Lower leg skin (tissue), 3 donors: ENCODE measurements at regions not wholly inside any gene's neighbourhood (a gene's known extent, or its start where the extent isn't known, plus 50 kb on each side); places are given as distances from the start of the nearest gene placed in this dataset.

Experiments
- POLR2A ChIP-seq, 2 donors: fragments of 450-650 bp; IDR thresholded peaks; one replicate each; pipeline ENCODE4 v1.6.1; 2016 to 2017; ENCODE audit warnings: antibody characterized with exemption in 2 of 2, mild to moderate bottlenecking in 1 of 2, moderate library complexity in 1 of 2
- TF ChIP-seq, protein P1 (sequence below), 3 donors: fragments of 450-650 bp; IDR thresholded peaks; one replicate each; pipeline ENCODE4 v1.5.1; 2016; ENCODE audit warnings: antibody characterized with exemption in 3 of 3, mild to moderate bottlenecking in 3 of 3, moderate library complexity in 2 of 3

DNA sequence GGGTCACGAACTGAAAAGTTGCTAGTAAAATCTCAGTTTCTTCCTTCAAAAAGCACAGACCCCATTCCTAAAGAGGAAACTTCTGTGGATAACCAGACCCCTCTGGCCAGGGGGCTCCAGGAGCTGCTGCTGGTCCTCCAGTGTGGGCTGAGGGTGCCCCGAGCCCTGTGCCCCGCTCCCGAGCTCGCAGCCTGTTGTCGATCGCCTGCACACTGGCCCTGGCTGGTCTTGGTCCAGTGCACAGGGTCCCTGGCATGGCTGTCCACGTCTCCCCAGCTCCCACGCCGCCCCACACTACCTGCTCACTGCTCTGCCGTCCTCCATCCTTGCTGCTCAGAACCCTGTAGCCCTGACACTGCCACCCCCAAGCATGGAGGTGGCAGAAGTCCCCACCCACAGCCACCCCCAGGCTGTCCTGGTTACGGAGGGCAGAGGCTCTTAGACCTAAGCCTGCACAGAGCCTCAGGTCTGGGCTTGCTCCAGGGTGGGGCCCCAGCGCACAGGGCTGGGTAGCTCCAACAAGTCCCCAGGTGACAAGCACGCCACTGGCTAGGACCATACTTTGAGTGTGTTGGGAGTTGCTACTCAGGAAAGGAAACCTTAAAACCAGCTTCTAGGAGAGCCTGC is 87.0 kb downstream of the PLXNA1 start:
- TF ChIP-seq, protein P1, sequence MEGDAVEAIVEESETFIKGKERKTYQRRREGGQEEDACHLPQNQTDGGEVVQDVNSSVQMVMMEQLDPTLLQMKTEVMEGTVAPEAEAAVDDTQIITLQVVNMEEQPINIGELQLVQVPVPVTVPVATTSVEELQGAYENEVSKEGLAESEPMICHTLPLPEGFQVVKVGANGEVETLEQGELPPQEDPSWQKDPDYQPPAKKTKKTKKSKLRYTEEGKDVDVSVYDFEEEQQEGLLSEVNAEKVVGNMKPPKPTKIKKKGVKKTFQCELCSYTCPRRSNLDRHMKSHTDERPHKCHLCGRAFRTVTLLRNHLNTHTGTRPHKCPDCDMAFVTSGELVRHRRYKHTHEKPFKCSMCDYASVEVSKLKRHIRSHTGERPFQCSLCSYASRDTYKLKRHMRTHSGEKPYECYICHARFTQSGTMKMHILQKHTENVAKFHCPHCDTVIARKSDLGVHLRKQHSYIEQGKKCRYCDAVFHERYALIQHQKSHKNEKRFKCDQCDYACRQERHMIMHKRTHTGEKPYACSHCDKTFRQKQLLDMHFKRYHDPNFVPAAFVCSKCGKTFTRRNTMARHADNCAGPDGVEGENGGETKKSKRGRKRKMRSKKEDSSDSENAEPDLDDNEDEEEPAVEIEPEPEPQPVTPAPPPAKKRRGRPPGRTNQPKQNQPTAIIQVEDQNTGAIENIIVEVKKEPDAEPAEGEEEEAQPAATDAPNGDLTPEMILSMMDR (IDR thresholded peaks at IDR 0.05) = no peak
- TF ChIP-seq POLR2A (IDR thresholded peaks at IDR 0.05) = no peak
